Panc1 (cell line): ENCODE measurements at regions not wholly inside any gene's neighbourhood (a gene's known extent, or its start where the extent isn't known, plus 50 kb on each side); places are given as distances from the start of the nearest gene placed in this dataset.
"Not testable (repeated sequence)": the region's sequence is repeated elsewhere in the genome, so short reads cannot be mapped to it uniquely, and the experiment has no call there.

Experiments used
- CTCF ChIP-seq: fragments of 450-650 bp; IDR thresholded peaks from 2 replicates; pipeline ENCODE4 v1.5.1; 2017; ENCODE audit warnings: mild to moderate bottlenecking
- SIN3A ChIP-seq: IDR thresholded peaks from 2 replicates; pipeline ENCODE4 v1.6.1; 2012; ENCODE audit warnings: low read depth, mild to moderate bottlenecking, low read length, moderate library complexity, borderline replicate concordance; ENCODE audit not compliant: insufficient read depth

- TF ChIP-seq CTCF, SIN3A: not testable (repeated sequence)
Measured at GRCh38 chr1:143563761-143564160, 408.0 kb downstream of the FAM72C start.
